Neural crest cell (in vitro differentiated cells): ENCODE measurements at regions not wholly inside any gene's neighbourhood (a gene's known extent, or its start where the extent isn't known, plus 50 kb on each side); places are given as distances from the start of the nearest gene placed in this dataset.

ENCODE experiments used
- DNase-seq: peaks from one replicate; pipeline ENCODE4 v3.0.0; 2021; ENCODE audit warnings: low read depth, mixed read lengths, low spot score
- H3K27ac Mint-ChIP-seq: one replicate; pipeline ENCODE4 v1.8.0; 2021; ENCODE audit warnings: mild to moderate bottlenecking, mixed read lengths; ENCODE audit not compliant: unreplicated experiment
- H3K27me3 Mint-ChIP-seq: 2 replicates; pipeline ENCODE4 v1.8.0; 2021; ENCODE audit warnings: low read depth, mild to moderate bottlenecking, mixed read lengths
- H3K36me3 Mint-ChIP-seq: 2 replicates; pipeline ENCODE4 v1.8.0; 2021; ENCODE audit warnings: low read depth, mild to moderate bottlenecking, mixed read lengths
- H3K4me1 Mint-ChIP-seq: 2 replicates; pipeline ENCODE4 v1.8.0; 2021; ENCODE audit warnings: mixed read lengths
- H3K4me3 Mint-ChIP-seq: one replicate; pipeline ENCODE4 v1.8.0; 2021; ENCODE audit warnings: mild to moderate bottlenecking, mixed read lengths
- H3K9me3 Mint-ChIP-seq: 2 replicates; pipeline ENCODE4 v1.8.0; 2021; ENCODE audit warnings: mixed read lengths
- CTCF ChIP-seq: fragments of 200-600 bp; sonication (generic); conservative IDR thresholded peaks from 2 replicates; pipeline ENCODE4 v1.5.0; 2021; ENCODE audit warnings: antibody characterized with exemption, mild to moderate bottlenecking

DNA sequence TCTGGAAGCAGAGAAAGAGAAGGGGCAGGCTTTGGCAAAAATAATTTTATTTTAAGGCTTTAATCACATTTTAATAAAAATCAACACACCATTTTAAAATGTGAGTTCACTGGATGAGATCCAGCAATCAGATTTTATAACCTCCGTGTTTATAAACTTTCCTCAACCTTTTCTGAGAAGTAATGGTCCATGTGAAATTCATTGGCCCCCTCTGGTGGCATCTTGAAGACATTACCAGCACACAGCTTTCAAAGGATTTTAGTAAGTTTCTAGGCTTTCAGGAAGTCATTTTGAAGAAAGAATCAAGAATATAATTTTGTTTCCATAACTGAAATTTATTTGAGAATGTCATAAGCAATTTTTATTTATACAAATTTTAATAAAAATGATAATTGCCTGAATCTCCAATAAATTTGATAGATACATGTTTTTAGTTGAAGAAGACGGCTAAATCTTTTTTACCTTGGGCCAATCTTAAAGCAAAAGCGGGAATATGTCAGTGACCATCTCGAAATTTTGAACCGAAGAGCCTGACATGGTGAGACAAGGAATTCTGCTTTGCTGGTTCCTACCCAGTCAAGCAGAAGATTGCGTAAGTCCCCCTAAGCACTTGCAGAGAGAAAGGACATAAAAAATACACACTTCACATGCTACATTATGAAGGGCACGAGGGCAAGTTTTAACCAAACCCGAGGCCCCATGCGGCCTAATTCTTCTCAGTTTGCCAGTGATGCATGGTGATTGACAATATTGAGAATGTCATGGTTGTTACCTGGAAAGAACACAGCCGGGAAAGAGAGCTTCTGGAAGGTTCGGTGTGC lies 128.4 kb upstream of the CBLN2 start:
- Mint-ChIP-seq H3K9me3 (no peaks in the 10 kb centered on the region), H3K4me1 (no peaks in the 10 kb centered on the region), H3K27ac (no peak overlapping the region), H3K4me3 (no peak overlapping the region), H3K27me3 (peaks cover 2% of the 10 kb centered on the region), H3K36me3 (no peaks in the 10 kb centered on the region)
- TF ChIP-seq CTCF = peak; percentile 86
- no peak for DNase-seq

DNA sequence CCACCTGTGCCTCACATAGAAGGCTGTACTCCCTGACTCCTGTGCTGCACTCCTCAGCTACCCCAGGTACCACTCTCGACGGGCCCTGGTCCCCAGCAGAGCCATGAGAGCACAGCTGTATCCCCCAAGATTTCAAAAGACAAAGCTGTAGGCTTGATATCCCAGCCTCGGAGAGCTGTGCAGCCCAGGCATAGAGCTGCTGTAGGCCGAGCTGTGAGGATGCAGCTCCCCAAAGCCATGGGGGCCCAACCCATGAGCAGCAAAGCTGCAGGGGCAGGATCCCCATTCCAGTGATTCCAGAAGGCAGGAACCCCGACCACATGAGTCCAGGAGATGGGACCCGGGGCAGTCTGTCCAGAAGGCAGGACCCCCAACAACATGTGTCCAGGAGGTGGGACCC lies 123.8 kb upstream of the CBLN2 start:
- no peaks in the 10 kb centered on the region for H3K9me3 Mint-ChIP-seq
- no peaks in the 10 kb centered on the region for H3K36me3 Mint-ChIP-seq
- H3K27ac Mint-ChIP-seq = no peak overlapping the region
- TF ChIP-seq CTCF = no peak
- H3K27me3 Mint-ChIP-seq = no peaks in the 10 kb centered on the region
- no peak for DNase-seq
- no peak overlapping the region for H3K4me3 Mint-ChIP-seq
- H3K4me1 Mint-ChIP-seq = no peaks in the 10 kb centered on the region

DNA sequence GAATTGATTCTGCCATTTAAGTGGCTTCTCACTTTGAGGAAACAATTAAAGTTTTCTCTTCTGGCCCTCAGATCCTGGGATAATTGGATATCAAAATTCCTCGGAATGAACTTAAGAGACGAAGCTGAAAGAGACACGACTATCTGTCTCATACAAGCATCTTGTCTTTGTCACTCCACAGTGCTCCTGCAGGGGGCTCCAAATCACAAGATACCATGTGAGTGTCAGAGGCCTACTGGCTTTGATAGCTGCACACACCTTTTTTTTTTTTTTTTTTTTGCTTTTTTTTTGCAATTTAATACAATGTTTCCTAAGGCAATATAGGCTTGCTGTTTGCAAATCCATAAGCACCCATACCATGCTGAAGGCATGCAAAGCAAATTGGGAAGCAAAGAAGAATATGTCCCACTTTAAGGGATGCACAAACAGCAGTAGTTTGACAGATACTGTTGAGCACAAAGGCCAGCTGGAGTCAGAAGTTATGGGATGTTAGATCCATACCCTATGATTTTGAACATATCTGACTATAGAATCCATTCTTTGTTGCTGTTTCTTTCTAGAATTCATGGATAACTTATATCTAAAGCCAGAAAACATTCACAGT lies 109.0 kb upstream of the CBLN2 start:
- Mint-ChIP-seq H3K36me3 (no peaks in the 10 kb centered on the region), H3K27ac (no peak overlapping the region), H3K4me3 (no peak overlapping the region), H3K27me3 (peaks cover 19% of the 10 kb centered on the region), H3K9me3 (peaks cover 4% of the 10 kb centered on the region), H3K4me1 (no peaks in the 10 kb centered on the region)
- TF ChIP-seq CTCF = peak; percentile 69
- peak; percentile 59 for DNase-seq

- no peaks in the 10 kb centered on the region for H3K36me3 Mint-ChIP-seq
- H3K4me3 Mint-ChIP-seq = no peak overlapping the region
- no peaks in the 10 kb centered on the region for H3K4me1 Mint-ChIP-seq
- no peak for DNase-seq
- peaks cover 28% of the 10 kb centered on the region for H3K27me3 Mint-ChIP-seq
- no peak overlapping the region for H3K27ac Mint-ChIP-seq
- no peak for TF ChIP-seq CTCF
- H3K9me3 Mint-ChIP-seq = peaks cover 4% of the 10 kb centered on the region
These were observed 106.9 kb upstream of the CBLN2 start for GRCh38 chr18:72651033-72651432.

GRCh38 chr18:72648481-72648960 lies 104.4 kb upstream of the CBLN2 start:
- H3K27ac Mint-ChIP-seq = no peak overlapping the region
- peaks cover 2% of the 10 kb centered on the region for H3K9me3 Mint-ChIP-seq
- no peak for DNase-seq
- no peaks in the 10 kb centered on the region for H3K4me1 Mint-ChIP-seq
- TF ChIP-seq CTCF = no peak
- H3K4me3 Mint-ChIP-seq = no peak overlapping the region
- peaks cover 36% of the 10 kb centered on the region for H3K27me3 Mint-ChIP-seq
- H3K36me3 Mint-ChIP-seq = no peaks in the 10 kb centered on the region
